Common myeloid progenitor, CD34-positive (primary cell): ENCODE measurements at regions not wholly inside any gene's neighbourhood (a gene's known extent, or its start where the extent isn't known, plus 50 kb on each side); places are given as distances from the start of the nearest gene placed in this dataset.
A peak's percentile ranks its signal among the peaks of the same experiment; 100 is the strongest.
"Not testable (repeated sequence)": the region's sequence is repeated elsewhere in the genome, so short reads cannot be mapped to it uniquely, and the experiment has no call there.

Source experiments
- CTCF ChIA-PET: fragments of 350-600 bp; sonication (Branson Sonifier 250); formaldehyde crosslinking; loops from one replicate; lab custom pipeline; 2021; ENCODE audit warnings: antibody characterized with exemption; lab: Charles Lee
- POLR2A ChIA-PET: fragments of 350-600 bp; sonication (Branson Sonifier 250); formaldehyde crosslinking; loops from one replicate; lab custom pipeline; 2021; ENCODE audit warnings: antibody characterized with exemption; lab: Charles Lee
- DNase-seq, 3 donors: peaks; one replicate each; pipeline versions ENCODE4 v3.0.0 to v3.0.0-alpha.2; 2013
- H3K27ac ChIP-seq, 2 experiments: 1 replicate in 1 of 2; 2 replicates in 1 of 2; pipeline ENCODE4 v1.7.0; 2013; ENCODE audit warnings: inconsistent platforms in 2 of 2, low read length in 2 of 2, mild to moderate bottlenecking in 2 of 2, low read depth in 1 of 2, moderate library complexity in 1 of 2; ENCODE audit not compliant: severe bottlenecking in 2 of 2, insufficient read depth in 1 of 2, poor library complexity in 1 of 2
- H3K27me3 ChIP-seq, 5 experiments: replicated peaks in 2 of 5; 1 replicate in 3 of 5; 2 replicates in 2 of 5; pipeline versions ENCODE4 v1.6.1 to v1.7.0; 2013; ENCODE audit warnings: low read length in 4 of 5, mild to moderate bottlenecking in 2 of 5, moderate library complexity in 2 of 5, inconsistent platforms in 1 of 5; ENCODE audit not compliant: insufficient read depth in 5 of 5, control insufficient read depth in 4 of 5
- H3K36me3 ChIP-seq, 4 experiments: 1 replicate in 2 of 4; 2 replicates in 2 of 4; pipeline versions ENCODE4 v1.6.1 to v1.7.0; 2013; ENCODE audit warnings: low read length in 3 of 4, control low read depth in 1 of 4, mild to moderate bottlenecking in 1 of 4; ENCODE audit not compliant: control insufficient read depth in 4 of 4, insufficient read depth in 4 of 4
- H3K4me1 ChIP-seq, 4 experiments: 1 replicate in 3 of 4; 2 replicates in 1 of 4; pipeline versions ENCODE4 v1.6.1 to v1.7.1; 2013; ENCODE audit warnings: low read length in 3 of 4, mild to moderate bottlenecking in 3 of 4, control low read depth in 1 of 4, inconsistent platforms in 1 of 4, moderate library complexity in 1 of 4; ENCODE audit not compliant: control insufficient read depth in 4 of 4, insufficient read depth in 4 of 4; ENCODE audit errors: control extremely low read depth in 1 of 4
- H3K4me3 ChIP-seq, 7 experiments: 1 replicate in 4 of 7; 2 replicates in 3 of 7; pipeline versions ENCODE4 v1.5.1 to v1.7.0; 2013; ENCODE audit warnings: mild to moderate bottlenecking in 7 of 7, low read length in 6 of 7, moderate library complexity in 6 of 7, inconsistent platforms in 2 of 7, low read depth in 2 of 7, control low read depth in 1 of 7; ENCODE audit not compliant: insufficient read depth in 4 of 7, control insufficient read depth in 1 of 7; ENCODE audit errors: extremely low read depth in 1 of 7
- H3K9me3 ChIP-seq, 5 experiments: 1 replicate in 4 of 5; 2 replicates in 1 of 5; pipeline versions ENCODE4 v1.6.1 to v1.7.1; 2013; ENCODE audit warnings: low read length in 4 of 5, mild to moderate bottlenecking in 2 of 5, inconsistent platforms in 1 of 5, low read depth in 1 of 5, moderate library complexity in 1 of 5; ENCODE audit not compliant: control insufficient read depth in 4 of 5, insufficient read depth in 2 of 5; ENCODE audit errors: control extremely low read depth in 1 of 5
- WGBS: methylation state at CpG from one replicate; pipeline ENCODE4 v1.1.5; 2013; ENCODE audit not compliant: insufficient coverage; 5-methylcytosine and 5-hydroxymethylcytosine counted together

- H3K27me3 ChIP-seq, result no peaks in the 10 kb centered on the region
- ChIA-PET POLR2A (no interaction called here), CTCF (no interaction called here)
- H3K9me3 ChIP-seq, result no peaks in the 10 kb centered on the region
- H3K36me3 ChIP-seq, result no peaks in the 10 kb centered on the region
- 100% methylated on average over 1 of the region's 1 CpG for WGBS
- no peak overlapping the region for H3K4me3 ChIP-seq
- H3K27ac ChIP-seq, result no peak overlapping the region
- DNase-seq, result no peak
- H3K4me1 ChIP-seq, result no peaks in the 10 kb centered on the region
Observed at GRCh38 chr3:22731901-22732300, 471.2 kb upstream of the UBE2E2 start.

GRCh38 chr3:22732641-22733040 is 470.5 kb upstream of the UBE2E2 start:
- WGBS, result 88% methylated on average over 1 of the region's 1 CpG
- H3K27ac ChIP-seq, result no peak overlapping the region
- ChIA-PET CTCF (interaction anchor here (1.4 kb wide), 1 partner anchor 9 kb away, joined by 5 read pairs; no protein-coding TSS in a partner anchor), POLR2A (no interaction called here)
- H3K36me3 ChIP-seq, result no peaks in the 10 kb centered on the region
- no peaks in the 10 kb centered on the region for H3K4me1 ChIP-seq
- no peak overlapping the region for H3K4me3 ChIP-seq
- no peak for DNase-seq
- no peaks in the 10 kb centered on the region for H3K27me3 ChIP-seq
- H3K9me3 ChIP-seq, result no peaks in the 10 kb centered on the region

- ChIA-PET CTCF (no interaction called here), POLR2A (no interaction called here)
- H3K4me1 ChIP-seq, result no peaks in the 10 kb centered on the region
- no peak overlapping the region for H3K27ac ChIP-seq
- no peaks in the 10 kb centered on the region for H3K9me3 ChIP-seq
- H3K36me3 ChIP-seq, result no peaks in the 10 kb centered on the region
- DNase-seq, result peak in 1 of 3 donors; percentile 22
- H3K4me3 ChIP-seq, result no peak overlapping the region
- no peaks in the 10 kb centered on the region for H3K27me3 ChIP-seq
- WGBS, result no CpG with 5 or more reads among the region's 1 CpG
Observed at GRCh38 chr3:22734207-22734606, 468.9 kb upstream of the UBE2E2 start.

- peak in 2 of 3 donors; percentile 6 to 22 for DNase-seq
- Histone ChIP-seq H3K4me3 (no peak overlapping the region), H3K36me3 (no peaks in the 10 kb centered on the region), H3K4me1 (no peaks in the 10 kb centered on the region), H3K27ac (no peak overlapping the region), H3K27me3 (no peaks in the 10 kb centered on the region), H3K9me3 (no peaks in the 10 kb centered on the region)
- CTCF ChIA-PET, result no interaction called here
- WGBS, result no CpG with 5 or more reads among the region's 2 CpGs
- POLR2A ChIA-PET, result no interaction called here
Observed at GRCh38 chr3:22734756-22735155, 468.4 kb upstream of the UBE2E2 start.

- POLR2A ChIA-PET, result no interaction called here
- Histone ChIP-seq H3K9me3 (no peaks in the 10 kb centered on the region), H3K36me3 (no peaks in the 10 kb centered on the region), H3K4me1 (no peaks in the 10 kb centered on the region), H3K27me3 (no peaks in the 10 kb centered on the region), H3K4me3 (no peak overlapping the region), H3K27ac (no peak overlapping the region)
- CTCF ChIA-PET, result no interaction called here
- DNase-seq, result no peak
Observed at GRCh38 chr3:22735373-22735772, 467.8 kb upstream of the UBE2E2 start.

GRCh38 chr3:22743386-22743785 is 459.7 kb upstream of the UBE2E2 start:
- POLR2A ChIA-PET, H3K4me1 ChIP-seq, H3K27ac ChIP-seq, DNase-seq, H3K27me3 ChIP-seq, H3K4me3 ChIP-seq, H3K36me3 ChIP-seq, H3K9me3 ChIP-seq, CTCF ChIA-PET: not testable (repeated sequence)
- WGBS, result 63% methylated on average over 3 of the region's 22 CpGs

GRCh38 chr3:22745321-22745720 is 457.8 kb upstream of the UBE2E2 start:
- Histone ChIP-seq H3K9me3 (no peaks in the 10 kb centered on the region), H3K4me1 (no peaks in the 10 kb centered on the region), H3K27me3 (no peaks in the 10 kb centered on the region), H3K27ac (no peak overlapping the region), H3K36me3 (no peaks in the 10 kb centered on the region), H3K4me3 (no peak overlapping the region)
- POLR2A ChIA-PET, result no interaction called here
- CTCF ChIA-PET, result no interaction called here
- DNase-seq, result no peak
